ENCODE measurements at regions not wholly inside any gene's neighbourhood (a gene's known extent, or its start where the extent isn't known, plus 50 kb on each side); places are given as distances from the start of the nearest gene placed in this dataset.

DNA sequence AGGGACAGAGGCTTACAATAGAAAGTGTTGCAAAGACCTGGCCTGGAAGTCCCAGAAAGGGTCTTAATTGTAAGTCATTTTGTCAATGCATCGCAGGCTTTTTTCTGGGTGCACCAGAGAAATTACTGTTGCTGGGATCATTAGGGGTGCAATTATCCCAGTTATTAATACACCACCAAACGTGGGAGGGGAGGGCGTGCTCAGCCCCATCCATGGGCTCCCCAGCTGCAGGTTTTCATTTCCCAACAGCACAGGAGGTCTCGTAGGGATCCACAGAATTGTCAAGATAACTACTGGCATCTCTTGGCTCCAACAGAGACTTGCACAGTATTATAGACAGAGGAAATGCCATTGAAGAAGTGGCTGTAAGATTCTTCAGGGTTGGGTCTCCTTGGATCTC, 69.6 kb upstream of the FZD7 start (continued):
- no peak for TF ChIP-seq ZNF79 (CRISPR knock-in tag; IDR thresholded peaks at IDR 0.05; ENCODE audit: low read depth)
- TF ChIP-seq, protein P1, sequence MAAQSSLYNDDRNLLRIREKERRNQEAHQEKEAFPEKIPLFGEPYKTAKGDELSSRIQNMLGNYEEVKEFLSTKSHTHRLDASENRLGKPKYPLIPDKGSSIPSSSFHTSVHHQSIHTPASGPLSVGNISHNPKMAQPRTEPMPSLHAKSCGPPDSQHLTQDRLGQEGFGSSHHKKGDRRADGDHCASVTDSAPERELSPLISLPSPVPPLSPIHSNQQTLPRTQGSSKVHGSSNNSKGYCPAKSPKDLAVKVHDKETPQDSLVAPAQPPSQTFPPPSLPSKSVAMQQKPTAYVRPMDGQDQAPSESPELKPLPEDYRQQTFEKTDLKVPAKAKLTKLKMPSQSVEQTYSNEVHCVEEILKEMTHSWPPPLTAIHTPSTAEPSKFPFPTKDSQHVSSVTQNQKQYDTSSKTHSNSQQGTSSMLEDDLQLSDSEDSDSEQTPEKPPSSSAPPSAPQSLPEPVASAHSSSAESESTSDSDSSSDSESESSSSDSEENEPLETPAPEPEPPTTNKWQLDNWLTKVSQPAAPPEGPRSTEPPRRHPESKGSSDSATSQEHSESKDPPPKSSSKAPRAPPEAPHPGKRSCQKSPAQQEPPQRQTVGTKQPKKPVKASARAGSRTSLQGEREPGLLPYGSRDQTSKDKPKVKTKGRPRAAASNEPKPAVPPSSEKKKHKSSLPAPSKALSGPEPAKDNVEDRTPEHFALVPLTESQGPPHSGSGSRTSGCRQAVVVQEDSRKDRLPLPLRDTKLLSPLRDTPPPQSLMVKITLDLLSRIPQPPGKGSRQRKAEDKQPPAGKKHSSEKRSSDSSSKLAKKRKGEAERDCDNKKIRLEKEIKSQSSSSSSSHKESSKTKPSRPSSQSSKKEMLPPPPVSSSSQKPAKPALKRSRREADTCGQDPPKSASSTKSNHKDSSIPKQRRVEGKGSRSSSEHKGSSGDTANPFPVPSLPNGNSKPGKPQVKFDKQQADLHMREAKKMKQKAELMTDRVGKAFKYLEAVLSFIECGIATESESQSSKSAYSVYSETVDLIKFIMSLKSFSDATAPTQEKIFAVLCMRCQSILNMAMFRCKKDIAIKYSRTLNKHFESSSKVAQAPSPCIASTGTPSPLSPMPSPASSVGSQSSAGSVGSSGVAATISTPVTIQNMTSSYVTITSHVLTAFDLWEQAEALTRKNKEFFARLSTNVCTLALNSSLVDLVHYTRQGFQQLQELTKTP (IDR thresholded peaks at IDR 0.05; ENCODE audit: low read depth in 1 of 2, partially characterized antibody in 2 of 2): no peak
- no peak for TF ChIP-seq YY1 (IDR thresholded peaks at IDR 0.05; ENCODE audit: borderline replicate concordance in 1 of 3, control insufficient read depth in 1 of 3, extremely low read depth in 1 of 3, insufficient read depth in 3 of 3, insufficient read length in 1 of 3, insufficient replicate concordance in 2 of 3, low read depth in 1 of 3, low read length in 2 of 3)
- no peak for TF ChIP-seq TAL1 (IDR thresholded peaks at IDR 0.05)
- TF ChIP-seq, protein P2, sequence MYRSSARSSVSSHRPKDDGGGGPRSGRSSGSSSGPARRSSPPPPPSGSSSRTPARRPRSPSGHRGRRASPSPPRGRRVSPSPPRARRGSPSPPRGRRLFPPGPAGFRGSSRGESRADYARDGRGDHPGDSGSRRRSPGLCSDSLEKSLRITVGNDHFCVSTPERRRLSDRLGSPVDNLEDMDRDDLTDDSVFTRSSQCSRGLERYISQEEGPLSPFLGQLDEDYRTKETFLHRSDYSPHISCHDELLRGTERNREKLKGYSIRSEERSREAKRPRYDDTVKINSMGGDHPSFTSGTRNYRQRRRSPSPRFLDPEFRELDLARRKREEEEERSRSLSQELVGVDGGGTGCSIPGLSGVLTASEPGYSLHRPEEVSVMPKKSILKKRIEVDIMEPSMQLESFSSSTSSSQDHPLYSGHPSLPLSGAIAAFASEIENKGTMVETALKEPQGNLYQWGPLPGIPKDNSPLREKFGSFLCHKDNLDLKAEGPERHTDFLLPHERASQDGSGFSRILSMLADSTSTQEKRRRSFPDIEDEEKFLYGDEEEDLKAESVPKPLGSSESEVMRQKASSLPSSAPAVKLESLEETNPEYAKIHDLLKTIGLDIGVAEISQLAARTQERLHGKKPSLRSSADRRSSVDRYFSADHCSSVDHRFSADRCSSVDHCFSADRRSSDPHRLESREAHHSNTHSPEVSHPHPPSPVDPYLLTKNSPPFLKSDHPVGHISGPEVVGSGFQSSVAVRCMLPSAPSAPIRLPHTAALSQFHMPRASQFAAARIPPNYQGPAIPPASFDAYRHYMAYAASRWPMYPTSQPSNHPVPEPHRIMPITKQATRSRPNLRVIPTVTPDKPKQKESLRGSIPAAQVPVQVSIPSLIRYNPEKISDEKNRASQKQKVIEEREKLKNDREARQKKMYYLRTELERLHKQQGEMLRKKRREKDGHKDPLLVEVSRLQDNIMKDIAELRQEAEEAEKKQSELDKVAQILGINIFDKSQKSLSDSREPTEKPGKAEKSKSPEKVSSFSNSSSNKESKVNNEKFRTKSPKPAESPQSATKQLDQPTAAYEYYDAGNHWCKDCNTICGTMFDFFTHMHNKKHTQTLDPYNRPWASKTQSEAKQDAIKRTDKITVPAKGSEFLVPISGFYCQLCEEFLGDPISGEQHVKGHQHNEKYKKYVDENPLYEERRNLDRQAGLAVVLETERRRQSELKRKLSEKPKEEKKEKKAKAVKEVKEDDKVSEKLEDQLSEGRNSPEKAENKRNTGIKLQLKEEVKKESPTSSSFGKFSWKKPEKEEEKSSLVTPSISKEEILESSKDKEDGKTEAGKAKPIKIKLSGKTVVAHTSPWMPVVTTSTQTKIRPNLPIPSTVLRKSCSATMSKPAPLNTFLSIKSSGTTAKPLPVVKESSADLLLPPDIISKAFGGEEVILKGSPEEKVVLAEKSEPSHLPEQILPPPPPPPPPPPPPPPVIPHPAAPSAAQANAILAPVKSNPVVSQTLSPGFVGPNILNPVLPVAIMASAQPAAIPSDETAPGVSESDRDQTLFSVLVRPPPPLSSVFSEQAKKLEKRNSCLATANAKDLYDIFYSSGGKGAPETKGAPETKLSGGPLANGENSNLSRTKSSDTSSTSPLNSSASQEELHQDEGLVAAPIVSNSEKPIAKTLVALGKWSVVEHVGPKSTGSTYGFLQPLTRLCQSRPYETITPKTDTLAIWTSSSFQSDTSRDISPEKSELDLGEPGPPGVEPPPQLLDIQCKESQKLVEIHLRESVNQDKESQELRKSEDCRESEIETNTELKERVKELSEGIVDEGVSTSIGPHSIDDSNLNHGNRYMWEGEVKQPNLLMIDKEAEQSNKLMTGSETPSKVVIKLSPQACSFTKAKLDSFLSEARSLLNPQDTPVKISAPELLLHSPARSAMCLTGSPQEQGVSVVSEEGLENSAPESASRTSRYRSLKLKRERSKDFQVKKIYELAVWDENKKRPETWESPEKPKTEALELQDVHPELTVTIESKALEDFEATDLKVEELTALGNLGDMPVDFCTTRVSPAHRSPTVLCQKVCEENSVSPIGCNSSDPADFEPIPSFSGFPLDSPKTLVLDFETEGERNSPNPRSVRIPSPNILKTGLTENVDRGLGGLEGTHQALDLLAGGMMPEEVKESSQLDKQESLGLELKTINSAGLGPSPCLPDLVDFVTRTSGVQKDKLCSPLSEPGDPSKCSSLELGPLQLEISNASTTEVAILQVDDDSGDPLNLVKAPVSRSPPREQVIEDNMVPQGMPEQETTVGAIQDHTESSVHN (IDR thresholded peaks at IDR 0.05; ENCODE audit: borderline replicate concordance in 1 of 2, low read depth in 1 of 2): no peak
- no peak for TF ChIP-seq THAP12 (CRISPR knock-in tag; IDR thresholded peaks at IDR 0.05)

Data from K562 (cell line).